ENCODE measurements at regions not wholly inside any gene's neighbourhood (a gene's known extent, or its start where the extent isn't known, plus 50 kb on each side); places are given as distances from the start of the nearest gene placed in this dataset.
A peak's percentile ranks its signal among the peaks of the same experiment; 100 is the strongest.
"Not testable (repeated sequence)": the region's sequence is repeated elsewhere in the genome, so short reads cannot be mapped to it uniquely, and the experiment has no call there.

DNA sequence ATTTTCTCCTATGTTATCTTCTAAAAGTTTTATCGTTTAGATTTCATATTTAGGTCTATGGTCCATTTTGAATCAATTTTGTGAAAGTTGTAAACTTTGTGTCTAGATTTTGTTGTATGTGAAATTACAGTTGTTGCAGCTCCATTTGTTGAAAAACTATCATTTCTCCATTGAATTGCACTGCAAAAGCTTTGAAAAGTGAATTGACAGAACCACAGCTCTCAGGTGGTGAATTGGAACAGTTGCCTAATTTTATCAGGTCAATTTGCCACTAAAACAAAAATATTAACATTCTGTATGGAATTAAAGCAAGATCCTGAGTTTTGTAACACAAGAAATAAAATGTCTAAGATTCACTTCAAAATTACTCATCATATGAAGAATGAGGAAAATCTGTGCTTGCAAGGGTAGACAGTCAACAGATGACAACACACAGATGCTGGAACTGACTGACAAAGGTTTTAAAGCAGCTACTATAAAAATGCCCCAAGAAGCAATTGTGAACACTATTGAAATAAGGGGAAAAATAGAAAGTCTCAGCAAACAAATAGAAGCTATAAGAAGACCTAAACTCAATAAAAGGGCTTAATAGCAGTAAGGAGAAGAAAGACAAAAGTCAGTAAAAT is 346.7 kb downstream of the PAX1 start:
- Histone ChIP-seq H3K4me1 (peaks cover 5% of the 10 kb centered on the region; the same call in 1 of the 2 replicates), H3K27me3 (replicated peaks; ENCODE audit: control insufficient read depth, insufficient read depth, low read length) (no peaks in the 10 kb centered on the region), H3K4me3 (ENCODE audit: low read depth, low read length) (no peak overlapping the region), H3K9me3 (peaks cover 5% of the 10 kb centered on the region; the same call in 1 of the 2 replicates), H3K36me3 (ENCODE audit: control insufficient read depth, insufficient read depth, low read length) (no peaks in the 10 kb centered on the region)
- no peak for DNase-seq
- TF ChIP-seq, protein P1, sequence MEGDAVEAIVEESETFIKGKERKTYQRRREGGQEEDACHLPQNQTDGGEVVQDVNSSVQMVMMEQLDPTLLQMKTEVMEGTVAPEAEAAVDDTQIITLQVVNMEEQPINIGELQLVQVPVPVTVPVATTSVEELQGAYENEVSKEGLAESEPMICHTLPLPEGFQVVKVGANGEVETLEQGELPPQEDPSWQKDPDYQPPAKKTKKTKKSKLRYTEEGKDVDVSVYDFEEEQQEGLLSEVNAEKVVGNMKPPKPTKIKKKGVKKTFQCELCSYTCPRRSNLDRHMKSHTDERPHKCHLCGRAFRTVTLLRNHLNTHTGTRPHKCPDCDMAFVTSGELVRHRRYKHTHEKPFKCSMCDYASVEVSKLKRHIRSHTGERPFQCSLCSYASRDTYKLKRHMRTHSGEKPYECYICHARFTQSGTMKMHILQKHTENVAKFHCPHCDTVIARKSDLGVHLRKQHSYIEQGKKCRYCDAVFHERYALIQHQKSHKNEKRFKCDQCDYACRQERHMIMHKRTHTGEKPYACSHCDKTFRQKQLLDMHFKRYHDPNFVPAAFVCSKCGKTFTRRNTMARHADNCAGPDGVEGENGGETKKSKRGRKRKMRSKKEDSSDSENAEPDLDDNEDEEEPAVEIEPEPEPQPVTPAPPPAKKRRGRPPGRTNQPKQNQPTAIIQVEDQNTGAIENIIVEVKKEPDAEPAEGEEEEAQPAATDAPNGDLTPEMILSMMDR (IDR thresholded peaks at IDR 0.05; ENCODE audit: insufficient read depth in 1 of 2, low read depth in 1 of 2, low read length in 1 of 2, severe bottlenecking in 1 of 2, unreplicated experiment in 1 of 2): no peak
- POLR2A ChIA-PET: no interaction called here
- no peaks in the 10 kb centered on the region for H3K36me3 Mint-ChIP-seq (ENCODE audit: insufficient read depth, unreplicated experiment)
- no TSS peak for BruUV-seq (replicated peaks)
- no peak overlapping the region for H3K4me3 Mint-ChIP-seq (ENCODE audit: unreplicated experiment)
- no peak overlapping the region for H3K27ac Mint-ChIP-seq (ENCODE audit: unreplicated experiment)
- no peaks in the 10 kb centered on the region for H3K9me3 Mint-ChIP-seq (ENCODE audit: unreplicated experiment)
- no peaks in the 10 kb centered on the region for H3K4me1 Mint-ChIP-seq (ENCODE audit: low read depth, unreplicated experiment)
- H3K27me3 Mint-ChIP-seq (ENCODE audit: insufficient read depth, unreplicated experiment): peaks cover 6% of the 10 kb centered on the region
- CTCF ChIA-PET: no interaction called here
- intact Hi-C loops (cut with micrococcal nuclease; ENCODE audit: unreplicated experiment): no loop called here

DNA sequence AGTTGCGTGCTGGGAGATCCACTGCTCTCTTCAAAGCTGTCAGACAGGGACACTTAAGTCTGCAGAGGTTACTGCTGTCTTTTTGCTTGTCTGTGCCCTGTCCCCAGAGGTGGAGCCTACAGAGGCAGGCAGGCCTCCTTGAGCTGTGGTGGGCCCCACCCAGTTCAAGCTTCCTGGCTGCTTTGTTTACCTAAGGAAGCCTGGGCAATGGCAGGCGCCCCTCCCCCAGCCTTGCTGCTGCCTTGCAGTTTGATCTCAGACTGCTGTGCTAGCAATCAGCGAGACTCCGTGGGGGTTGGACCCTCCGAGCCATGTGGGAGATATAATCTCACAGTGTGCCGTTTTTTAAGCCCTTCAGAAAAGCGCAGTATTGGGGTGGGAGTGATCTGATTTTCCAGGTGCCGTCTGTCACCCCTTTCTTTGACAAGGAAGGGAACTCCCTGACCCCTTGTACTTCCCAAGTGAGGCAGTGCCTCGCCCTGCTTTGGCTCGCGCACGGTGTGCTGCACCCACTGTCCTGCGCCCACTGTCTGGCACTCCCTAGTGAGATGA is 340.6 kb downstream of the PAX1 start:
- H3K36me3 Mint-ChIP-seq (ENCODE audit: insufficient read depth, unreplicated experiment); BruUV-seq (replicated peaks); H3K27me3 Mint-ChIP-seq (ENCODE audit: insufficient read depth, unreplicated experiment); CTCF ChIA-PET; H3K27ac Mint-ChIP-seq (ENCODE audit: unreplicated experiment); H3K4me1 Mint-ChIP-seq (ENCODE audit: low read depth, unreplicated experiment); H3K36me3 ChIP-seq (ENCODE audit: control insufficient read depth, insufficient read depth, low read length); intact Hi-C loops (cut with micrococcal nuclease; ENCODE audit: unreplicated experiment); H3K4me3 Mint-ChIP-seq (ENCODE audit: unreplicated experiment); H3K9me3 ChIP-seq; H3K27me3 ChIP-seq (replicated peaks; ENCODE audit: control insufficient read depth, insufficient read depth, low read length); POLR2A ChIA-PET; H3K4me1 ChIP-seq; H3K4me3 ChIP-seq (ENCODE audit: low read depth, low read length); H3K9me3 Mint-ChIP-seq (ENCODE audit: unreplicated experiment): not testable (repeated sequence)
- DNase-seq: peak; percentile 10 to 51

DNA sequence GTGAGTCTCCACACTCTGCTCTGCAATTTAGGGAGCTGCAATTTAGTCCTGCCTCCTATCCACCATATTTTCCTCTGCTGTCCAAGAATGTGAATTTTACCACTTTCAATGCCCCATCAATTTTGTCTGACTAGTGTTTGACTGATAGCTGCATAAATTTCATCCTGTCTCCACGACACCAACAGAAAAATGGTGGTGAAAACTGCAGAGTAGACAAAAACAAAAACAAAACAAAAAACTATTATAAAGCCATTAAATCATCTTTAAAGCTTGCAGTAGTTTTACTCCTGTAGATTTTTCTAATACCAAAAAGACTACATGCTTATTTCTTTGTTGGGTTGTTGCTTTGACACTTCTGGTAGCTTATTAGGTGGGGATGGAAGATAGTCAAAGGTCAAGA is 322.0 kb downstream of the PAX1 start:
- Histone ChIP-seq H3K4me1 (no peaks in the 10 kb centered on the region), H3K27me3 (replicated peaks; ENCODE audit: control insufficient read depth, insufficient read depth, low read length) (no peaks in the 10 kb centered on the region), H3K9me3 (no peaks in the 10 kb centered on the region), H3K36me3 (ENCODE audit: control insufficient read depth, insufficient read depth, low read length) (no peaks in the 10 kb centered on the region), H3K4me3 (ENCODE audit: low read depth, low read length) (no peak overlapping the region)
- no peaks in the 10 kb centered on the region for H3K36me3 Mint-ChIP-seq (ENCODE audit: insufficient read depth, unreplicated experiment)
- H3K27me3 Mint-ChIP-seq (ENCODE audit: insufficient read depth, unreplicated experiment): peaks cover 9% of the 10 kb centered on the region
- no peak overlapping the region for H3K27ac Mint-ChIP-seq (ENCODE audit: unreplicated experiment)
- POLR2A ChIA-PET: no interaction called here
- no peaks in the 10 kb centered on the region for H3K9me3 Mint-ChIP-seq (ENCODE audit: unreplicated experiment)
- TF ChIP-seq, protein P1 (IDR thresholded peaks at IDR 0.05; ENCODE audit: insufficient read depth in 1 of 2, low read depth in 1 of 2, low read length in 1 of 2, severe bottlenecking in 1 of 2, unreplicated experiment in 1 of 2): no peak
- CTCF ChIA-PET: no interaction called here
- H3K4me3 Mint-ChIP-seq (ENCODE audit: unreplicated experiment): no peak overlapping the region
- no TSS peak for BruUV-seq (replicated peaks)
- no peaks in the 10 kb centered on the region for H3K4me1 Mint-ChIP-seq (ENCODE audit: low read depth, unreplicated experiment)
- DNase-seq: no peak
- intact Hi-C loops (cut with micrococcal nuclease; ENCODE audit: unreplicated experiment): no loop called here

All from Caco-2 (cell line).